WTC11 (cell line): ENCODE measurements at regions not wholly inside any gene's neighbourhood (a gene's known extent, or its start where the extent isn't known, plus 50 kb on each side); places are given as distances from the start of the nearest gene placed in this dataset.

ENCODE experiments used
- ATAC-seq: fragments of 200-7000 bp; cut with Tn5 transposase; 2 replicates; pipeline ENCODE4 v1.10.0; 2021; ENCODE audit warnings: mild to moderate bottlenecking, moderate library complexity
- CTCF ChIA-PET: fragments of 300-600 bp; sonication (Branson Sonifier 250); formaldehyde crosslinking; loops from one replicate; lab custom pipeline; 2021; ENCODE audit warnings: antibody characterized with exemption; lab: Charles Lee
- POLR2A ChIA-PET: fragments of 350-600 bp; sonication (Branson Sonifier 250); formaldehyde crosslinking; loops from one replicate; lab custom pipeline; 2021; ENCODE audit warnings: antibody characterized with exemption; lab: Charles Lee
- DNase-seq: peaks from one replicate; pipeline ENCODE4 v3.0.0; 2021; ENCODE audit warnings: low spot score
- H3K27ac Mint-ChIP-seq: 2 replicates; pipeline ENCODE4 v1.8.0; 2021; ENCODE audit warnings: mixed read lengths
- H3K27me3 Mint-ChIP-seq: 2 replicates; pipeline ENCODE4 v1.8.0; 2021; ENCODE audit warnings: low read depth, mild to moderate bottlenecking, moderate library complexity, mixed read lengths
- H3K36me3 Mint-ChIP-seq: 2 replicates; pipeline ENCODE4 v1.8.0; 2021; ENCODE audit warnings: mixed read lengths
- H3K4me1 Mint-ChIP-seq: 2 replicates; pipeline ENCODE4 v1.8.0; 2022; ENCODE audit warnings: mixed read lengths
- H3K4me3 Mint-ChIP-seq: 2 replicates; pipeline ENCODE4 v1.8.0; 2021; ENCODE audit warnings: mild to moderate bottlenecking, moderate library complexity, mixed read lengths
- H3K9me3 Mint-ChIP-seq: 2 replicates; pipeline ENCODE4 v1.8.0; 2021; ENCODE audit warnings: mixed read lengths
- AFF4 ChIP-seq: sonication (generic); formaldehyde crosslinking; IDR thresholded peaks from 2 replicates; pipeline ENCODE4 v1.8.1; 2023; ENCODE audit warnings: mild to moderate bottlenecking, missing genetic modification reagents, borderline replicate concordance
- E2F5 ChIP-seq: sonication (generic); formaldehyde crosslinking; IDR thresholded peaks from 2 replicates; pipeline ENCODE4 v1.8.1; 2022; ENCODE audit warnings: mild to moderate bottlenecking, moderate library complexity, missing genetic modification reagents
- ERG ChIP-seq: fragments of 250-450 bp; sonication (Bioruptor Pico); IDR thresholded peaks from 2 replicates; pipeline ENCODE4 v1.8.0; 2021; ENCODE audit warnings: mild to moderate bottlenecking
- ESRRA ChIP-seq: sonication (generic); formaldehyde crosslinking; IDR thresholded peaks from 2 replicates; pipeline ENCODE4 v1.8.1; 2022; ENCODE audit warnings: mild to moderate bottlenecking, missing genetic modification reagents, borderline replicate concordance
- ETV6 ChIP-seq: sonication (generic); formaldehyde crosslinking; IDR thresholded peaks from 2 replicates; pipeline ENCODE4 v1.8.1; 2022; ENCODE audit warnings: mild to moderate bottlenecking, missing genetic modification reagents
- FOXJ3 ChIP-seq: sonication (generic); formaldehyde crosslinking; IDR thresholded peaks from 2 replicates; pipeline ENCODE4 v1.9.0; 2021; ENCODE audit warnings: missing genetic modification reagents, mild to moderate bottlenecking, borderline replicate concordance
- FOXK1 ChIP-seq: sonication (generic); formaldehyde crosslinking; IDR thresholded peaks from 2 replicates; pipeline ENCODE4 v1.8.0; 2022; ENCODE audit warnings: mild to moderate bottlenecking, moderate library complexity, missing genetic modification reagents
- JAZF1 ChIP-seq: fragments of 250-450 bp; sonication (Bioruptor Pico); IDR thresholded peaks from 2 replicates; pipeline ENCODE4 v1.9.0; 2021; ENCODE audit warnings: moderate library complexity, mild to moderate bottlenecking, inconsistent platforms
- JUN ChIP-seq: sonication (generic); formaldehyde crosslinking; IDR thresholded peaks from 2 replicates; pipeline ENCODE4 v1.8.0; 2023; ENCODE audit warnings: mild to moderate bottlenecking, missing genetic modification reagents
- MXD4 ChIP-seq: fragments of 250-450 bp; sonication (Bioruptor Pico); IDR thresholded peaks from 2 replicates; pipeline ENCODE4 v1.8.0; 2021; ENCODE audit warnings: mild to moderate bottlenecking, moderate library complexity, borderline replicate concordance
- NFE2L1 ChIP-seq: sonication (generic); formaldehyde crosslinking; IDR thresholded peaks from 2 replicates; pipeline ENCODE4 v1.8.1; 2023; ENCODE audit warnings: missing genetic modification reagents
- NFYB ChIP-seq: sonication (generic); formaldehyde crosslinking; conservative IDR thresholded peaks from 2 replicates; pipeline ENCODE4 v1.8.0; 2022; ENCODE audit warnings: low read depth, missing genetic modification reagents
- NR2C2 ChIP-seq: sonication (generic); formaldehyde crosslinking; IDR thresholded peaks from 2 replicates; pipeline ENCODE4 v1.8.0; 2022; ENCODE audit warnings: mild to moderate bottlenecking, missing genetic modification reagents
- PRRX2 ChIP-seq: fragments of 250-450 bp; sonication (Bioruptor Pico); IDR thresholded peaks from 2 replicates; pipeline ENCODE4 v1.8.0; 2021; ENCODE audit warnings: mild to moderate bottlenecking
- SMAD4 ChIP-seq: sonication (generic); formaldehyde crosslinking; IDR thresholded peaks from 2 replicates; pipeline ENCODE4 v1.8.0; 2022; ENCODE audit warnings: mild to moderate bottlenecking, missing genetic modification reagents
- ZBTB21 ChIP-seq: sonication (generic); formaldehyde crosslinking; IDR thresholded peaks from 2 replicates; pipeline ENCODE4 v1.8.1; 2023; ENCODE audit warnings: mild to moderate bottlenecking, missing genetic modification reagents, borderline replicate concordance
- ZNF121 ChIP-seq: sonication (generic); formaldehyde crosslinking; IDR thresholded peaks from 2 replicates; pipeline ENCODE4 v1.8.0; 2023; ENCODE audit warnings: missing genetic modification reagents
- ZNF219 ChIP-seq: sonication (generic); formaldehyde crosslinking; IDR thresholded peaks from 2 replicates; pipeline ENCODE4 v1.8.0; 2023; ENCODE audit warnings: missing genetic modification reagents, mild to moderate bottlenecking, borderline replicate concordance
- ZNF317 ChIP-seq: sonication (generic); formaldehyde crosslinking; IDR thresholded peaks from 2 replicates; pipeline ENCODE4 v1.8.1; 2023; ENCODE audit warnings: low read depth, mild to moderate bottlenecking, moderate library complexity, missing genetic modification reagents, borderline replicate concordance
- TF ChIP-seq, protein P1 (sequence below): sonication (generic); formaldehyde crosslinking; IDR thresholded peaks from 2 replicates; pipeline ENCODE4 v1.8.0; 2022; ENCODE audit warnings: mild to moderate bottlenecking, missing genetic modification reagents
- TF ChIP-seq, protein P2 (sequence below): sonication (generic); formaldehyde crosslinking; IDR thresholded peaks from 2 replicates; pipeline ENCODE4 v1.8.1; 2022; ENCODE audit warnings: missing genetic modification reagents, borderline replicate concordance
- TF ChIP-seq, protein P3 (sequence below): fragments of 250-450 bp; sonication (Bioruptor Pico); IDR thresholded peaks from 2 replicates; pipeline ENCODE4 v2.1.2; 2022; ENCODE audit warnings: mild to moderate bottlenecking, moderate library complexity
- TF ChIP-seq, protein P4 (sequence below): fragments of 200-600 bp; IDR thresholded peaks from 2 replicates; pipeline ENCODE4 v1.8.0; 2022; ENCODE audit warnings: antibody characterized with exemption

GRCh38 chr4:43560047-43560446, 667.5 kb downstream of the GRXCR1 start:
- no peaks in the 10 kb centered on the region; the same call in 1 of the 2 replicates for H3K4me1 Mint-ChIP-seq
- no peak for TF ChIP-seq NR2C2 (CRISPR knock-in tag)
- no peak for TF ChIP-seq E2F5 (CRISPR knock-in tag)
- no peak for TF ChIP-seq AFF4 (CRISPR knock-in tag)
- TF ChIP-seq MXD4 (CRISPR knock-in tag) = no peak
- TF ChIP-seq ETV6 = no peak
- TF ChIP-seq, protein P1, sequence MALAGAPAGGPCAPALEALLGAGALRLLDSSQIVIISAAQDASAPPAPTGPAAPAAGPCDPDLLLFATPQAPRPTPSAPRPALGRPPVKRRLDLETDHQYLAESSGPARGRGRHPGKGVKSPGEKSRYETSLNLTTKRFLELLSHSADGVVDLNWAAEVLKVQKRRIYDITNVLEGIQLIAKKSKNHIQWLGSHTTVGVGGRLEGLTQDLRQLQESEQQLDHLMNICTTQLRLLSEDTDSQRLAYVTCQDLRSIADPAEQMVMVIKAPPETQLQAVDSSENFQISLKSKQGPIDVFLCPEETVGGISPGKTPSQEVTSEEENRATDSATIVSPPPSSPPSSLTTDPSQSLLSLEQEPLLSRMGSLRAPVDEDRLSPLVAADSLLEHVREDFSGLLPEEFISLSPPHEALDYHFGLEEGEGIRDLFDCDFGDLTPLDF (CRISPR knock-in tag) = no peak
- TF ChIP-seq, protein P2, sequence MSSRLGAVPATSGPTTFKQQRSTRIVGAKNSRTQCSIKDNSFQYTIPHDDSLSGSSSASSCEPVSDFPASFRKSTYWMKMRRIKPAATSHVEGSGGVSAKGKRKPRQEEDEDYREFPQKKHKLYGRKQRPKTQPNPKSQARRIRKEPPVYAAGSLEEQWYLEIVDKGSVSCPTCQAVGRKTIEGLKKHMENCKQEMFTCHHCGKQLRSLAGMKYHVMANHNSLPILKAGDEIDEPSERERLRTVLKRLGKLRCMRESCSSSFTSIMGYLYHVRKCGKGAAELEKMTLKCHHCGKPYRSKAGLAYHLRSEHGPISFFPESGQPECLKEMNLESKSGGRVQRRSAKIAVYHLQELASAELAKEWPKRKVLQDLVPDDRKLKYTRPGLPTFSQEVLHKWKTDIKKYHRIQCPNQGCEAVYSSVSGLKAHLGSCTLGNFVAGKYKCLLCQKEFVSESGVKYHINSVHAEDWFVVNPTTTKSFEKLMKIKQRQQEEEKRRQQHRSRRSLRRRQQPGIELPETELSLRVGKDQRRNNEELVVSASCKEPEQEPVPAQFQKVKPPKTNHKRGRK = no peak
- TF ChIP-seq NFE2L1 (CRISPR knock-in tag) = no peak
- TF ChIP-seq ESRRA (CRISPR knock-in tag) = no peak
- TF ChIP-seq PRRX2 (CRISPR knock-in tag) = no peak
- TF ChIP-seq, protein P3, sequence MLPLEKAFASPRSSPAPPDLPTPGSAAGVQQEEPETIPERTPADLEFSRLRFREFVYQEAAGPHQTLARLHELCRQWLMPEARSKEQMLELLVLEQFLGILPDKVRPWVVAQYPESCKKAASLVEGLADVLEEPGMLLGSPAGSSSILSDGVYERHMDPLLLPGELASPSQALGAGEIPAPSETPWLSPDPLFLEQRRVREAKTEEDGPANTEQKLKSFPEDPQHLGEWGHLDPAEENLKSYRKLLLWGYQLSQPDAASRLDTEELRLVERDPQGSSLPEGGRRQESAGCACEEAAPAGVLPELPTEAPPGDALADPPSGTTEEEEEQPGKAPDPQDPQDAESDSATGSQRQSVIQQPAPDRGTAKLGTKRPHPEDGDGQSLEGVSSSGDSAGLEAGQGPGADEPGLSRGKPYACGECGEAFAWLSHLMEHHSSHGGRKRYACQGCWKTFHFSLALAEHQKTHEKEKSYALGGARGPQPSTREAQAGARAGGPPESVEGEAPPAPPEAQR (CRISPR knock-in tag) = no peak
- no peak for TF ChIP-seq ZBTB21 (CRISPR knock-in tag)
- TF ChIP-seq FOXK1 = no peak
- no peak for TF ChIP-seq ZNF121 (CRISPR knock-in tag)
- no peak for TF ChIP-seq JUN
- no peak for TF ChIP-seq FOXJ3
- no peak for TF ChIP-seq JAZF1 (CRISPR knock-in tag)
- TF ChIP-seq, all 79 proteins: peak for 0
- H3K27me3 Mint-ChIP-seq = no peaks in the 10 kb centered on the region
- no peak overlapping the region for H3K27ac Mint-ChIP-seq
- DNase-seq (no peak), ATAC-seq (no peak)
- POLR2A ChIA-PET = no interaction called here
- H3K9me3 Mint-ChIP-seq = peaks cover 23% of the 10 kb centered on the region
- H3K36me3 Mint-ChIP-seq = peaks cover 9% of the 10 kb centered on the region
- CTCF ChIA-PET = no interaction called here
- no peak overlapping the region for H3K4me3 Mint-ChIP-seq

GRCh38 chr4:43564107-43564506, 671.6 kb downstream of the GRXCR1 start:
- no peak for TF ChIP-seq NR2C2 (CRISPR knock-in tag)
- no peak for TF ChIP-seq NFE2L1 (CRISPR knock-in tag)
- TF ChIP-seq ZNF121 (CRISPR knock-in tag) = no peak
- TF ChIP-seq ERG (CRISPR knock-in tag) = no peak
- TF ChIP-seq NFYB (CRISPR knock-in tag) = no peak
- TF ChIP-seq SMAD4 (CRISPR knock-in tag) = no peak
- no peak for TF ChIP-seq ZNF317 (CRISPR knock-in tag)
- TF ChIP-seq, protein P4, sequence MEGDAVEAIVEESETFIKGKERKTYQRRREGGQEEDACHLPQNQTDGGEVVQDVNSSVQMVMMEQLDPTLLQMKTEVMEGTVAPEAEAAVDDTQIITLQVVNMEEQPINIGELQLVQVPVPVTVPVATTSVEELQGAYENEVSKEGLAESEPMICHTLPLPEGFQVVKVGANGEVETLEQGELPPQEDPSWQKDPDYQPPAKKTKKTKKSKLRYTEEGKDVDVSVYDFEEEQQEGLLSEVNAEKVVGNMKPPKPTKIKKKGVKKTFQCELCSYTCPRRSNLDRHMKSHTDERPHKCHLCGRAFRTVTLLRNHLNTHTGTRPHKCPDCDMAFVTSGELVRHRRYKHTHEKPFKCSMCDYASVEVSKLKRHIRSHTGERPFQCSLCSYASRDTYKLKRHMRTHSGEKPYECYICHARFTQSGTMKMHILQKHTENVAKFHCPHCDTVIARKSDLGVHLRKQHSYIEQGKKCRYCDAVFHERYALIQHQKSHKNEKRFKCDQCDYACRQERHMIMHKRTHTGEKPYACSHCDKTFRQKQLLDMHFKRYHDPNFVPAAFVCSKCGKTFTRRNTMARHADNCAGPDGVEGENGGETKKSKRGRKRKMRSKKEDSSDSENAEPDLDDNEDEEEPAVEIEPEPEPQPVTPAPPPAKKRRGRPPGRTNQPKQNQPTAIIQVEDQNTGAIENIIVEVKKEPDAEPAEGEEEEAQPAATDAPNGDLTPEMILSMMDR = no peak
- TF ChIP-seq, protein P2 = no peak
- TF ChIP-seq ZNF219 (CRISPR knock-in tag) = no peak
- TF ChIP-seq, all 79 proteins: peak for 0
- no peak for ATAC-seq
- DNase-seq = no peak
- no peaks in the 10 kb centered on the region for H3K27me3 Mint-ChIP-seq
- no peak overlapping the region for H3K27ac Mint-ChIP-seq
- ChIA-PET POLR2A (interaction anchor here (0.7 kb wide), 1 partner anchor 884 kb away, joined by 3 read pairs; no protein-coding TSS in a partner anchor), CTCF (no interaction called here)
- H3K36me3 Mint-ChIP-seq = no peaks in the 10 kb centered on the region
- H3K4me1 Mint-ChIP-seq = no peaks in the 10 kb centered on the region
- no peak overlapping the region for H3K4me3 Mint-ChIP-seq
- peaks cover 5% of the 10 kb centered on the region for H3K9me3 Mint-ChIP-seq
